ENCODE measurements at regions not wholly inside any gene's neighbourhood (a gene's known extent, or its start where the extent isn't known, plus 50 kb on each side); places are given as distances from the start of the nearest gene placed in this dataset.

GRCh38 chr2:225164401-225165050 is 122.3 kb upstream of the DOCK10 start:
- no peak for DNase-seq (ENCODE audit: low spot score in 2 of 2)
- no peak for FAIRE-seq

- FAIRE-seq (no peak), DNase-seq (ENCODE audit: low spot score in 2 of 2) (no peak)
Measured at GRCh38 chr2:225158360-225158759, 116.1 kb upstream of the DOCK10 start.

DNA sequence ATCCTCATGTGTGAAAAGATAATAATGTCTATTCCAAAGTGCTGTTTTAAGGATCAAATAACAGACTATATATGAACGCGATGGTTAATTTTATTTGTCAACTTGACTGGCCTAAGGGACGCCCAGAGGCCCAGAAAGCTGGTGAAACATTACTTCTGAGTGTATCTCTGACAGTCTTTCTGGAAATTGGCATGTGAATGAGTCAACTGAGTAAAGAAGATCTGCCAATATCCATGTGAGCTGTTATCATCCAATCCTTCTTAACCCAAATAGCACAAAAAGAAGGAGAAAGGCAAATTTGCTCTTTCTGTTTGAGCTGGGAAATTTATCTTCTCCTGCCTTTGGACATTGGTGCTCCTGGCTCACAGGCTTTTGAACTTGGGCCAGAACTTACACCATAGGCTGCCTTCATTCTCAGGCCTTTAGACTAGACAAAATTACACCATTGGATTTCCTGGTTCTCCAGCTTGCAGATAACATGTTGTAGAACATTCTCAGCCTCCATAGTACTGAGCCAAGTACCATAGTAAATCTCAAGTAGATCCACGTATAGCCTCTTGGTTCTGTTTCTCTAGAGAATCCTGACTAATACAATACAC is 114.7 kb upstream of the DOCK10 start:
- FAIRE-seq (no peak), DNase-seq (ENCODE audit: low spot score in 2 of 2) (no peak)

GRCh38 chr2:225140723-225141122 is 98.5 kb upstream of the DOCK10 start:
- no peak for DNase-seq (ENCODE audit: low spot score in 2 of 2)
- no peak for FAIRE-seq

DNA sequence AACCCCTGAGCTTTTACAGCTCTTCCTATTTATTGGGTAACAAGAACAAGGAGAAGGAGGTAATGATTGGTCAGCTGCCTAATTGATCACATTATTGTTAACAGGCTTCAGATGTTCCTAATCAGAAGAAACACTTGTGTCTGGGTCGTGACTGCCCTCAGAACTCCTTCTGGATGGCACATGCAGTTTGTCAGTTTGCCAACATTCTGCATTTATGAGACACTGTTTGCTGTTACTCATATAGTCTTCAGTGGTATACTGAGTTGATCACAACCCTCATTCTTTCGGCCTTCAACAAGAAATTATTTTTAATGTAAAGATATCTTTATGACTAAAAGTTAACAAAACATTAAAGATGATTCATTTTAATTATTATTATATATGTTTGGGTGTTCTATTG is 95.7 kb upstream of the DOCK10 start:
- no peak for DNase-seq (ENCODE audit: low spot score in 2 of 2)
- FAIRE-seq, result no peak

GRCh38 chr2:225136552-225136951 is 94.3 kb upstream of the DOCK10 start:
- DNase-seq (ENCODE audit: low spot score in 2 of 2) (no peak), FAIRE-seq (no peak)

- no peak for DNase-seq (ENCODE audit: low spot score in 2 of 2)
- no peak for FAIRE-seq
Measured at GRCh38 chr2:225131898-225132297, 89.6 kb upstream of the DOCK10 start.

DNA sequence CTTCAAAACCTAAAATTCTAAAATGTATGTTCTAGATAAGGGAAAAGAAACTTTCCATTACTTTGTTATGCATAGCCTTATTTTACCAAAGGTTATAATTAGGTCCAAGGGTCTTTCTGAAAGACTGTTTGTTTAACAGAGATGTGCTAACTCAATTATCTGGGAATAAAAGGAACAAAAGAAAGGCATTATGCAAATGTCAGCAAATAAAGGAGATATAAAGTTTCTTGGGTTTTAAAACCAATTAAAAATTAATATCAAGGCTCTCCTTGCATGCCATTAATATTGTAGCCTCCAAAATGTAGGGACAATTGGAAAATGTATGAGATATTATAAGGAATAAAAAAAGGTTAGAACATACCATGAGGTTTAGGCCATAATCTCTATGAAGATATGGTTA is 87.8 kb upstream of the DOCK10 start:
- DNase-seq (ENCODE audit: low spot score in 2 of 2) (no peak), FAIRE-seq (no peak)

DNA sequence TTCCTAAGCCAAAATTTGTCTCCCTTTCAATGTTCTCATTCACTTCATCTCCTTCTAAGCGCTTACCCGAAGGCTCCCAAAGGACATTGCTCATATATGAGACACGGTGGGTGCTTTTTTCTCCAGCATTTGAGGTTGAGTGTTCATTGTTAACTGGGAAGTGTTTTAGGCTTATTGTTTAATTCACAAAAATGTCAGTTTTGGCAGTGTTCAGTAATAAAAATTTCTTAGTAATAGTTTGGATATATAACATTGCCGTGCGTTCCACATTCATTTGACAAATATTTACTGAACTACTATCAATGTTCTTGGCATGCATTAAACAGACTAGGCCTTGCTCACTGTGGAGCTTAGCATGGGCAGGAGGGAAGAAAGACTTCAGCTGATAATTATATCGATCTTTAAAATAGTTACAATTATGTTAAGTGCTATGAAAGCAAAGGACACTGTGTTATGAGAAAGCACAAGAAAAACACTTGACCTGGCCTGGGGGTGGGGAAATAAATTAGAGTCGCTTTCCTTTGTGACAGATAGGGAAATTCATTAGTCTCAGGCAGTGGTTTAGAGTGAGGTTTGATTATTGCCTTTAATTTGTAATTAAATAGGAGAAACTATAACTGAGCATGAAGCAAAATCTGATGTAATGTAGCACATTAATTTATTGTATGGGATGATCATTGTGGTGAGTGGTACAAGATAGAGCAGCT is 82.2 kb upstream of the DOCK10 start:
- FAIRE-seq (no peak), DNase-seq (ENCODE audit: low spot score in 2 of 2) (no peak)

DNA sequence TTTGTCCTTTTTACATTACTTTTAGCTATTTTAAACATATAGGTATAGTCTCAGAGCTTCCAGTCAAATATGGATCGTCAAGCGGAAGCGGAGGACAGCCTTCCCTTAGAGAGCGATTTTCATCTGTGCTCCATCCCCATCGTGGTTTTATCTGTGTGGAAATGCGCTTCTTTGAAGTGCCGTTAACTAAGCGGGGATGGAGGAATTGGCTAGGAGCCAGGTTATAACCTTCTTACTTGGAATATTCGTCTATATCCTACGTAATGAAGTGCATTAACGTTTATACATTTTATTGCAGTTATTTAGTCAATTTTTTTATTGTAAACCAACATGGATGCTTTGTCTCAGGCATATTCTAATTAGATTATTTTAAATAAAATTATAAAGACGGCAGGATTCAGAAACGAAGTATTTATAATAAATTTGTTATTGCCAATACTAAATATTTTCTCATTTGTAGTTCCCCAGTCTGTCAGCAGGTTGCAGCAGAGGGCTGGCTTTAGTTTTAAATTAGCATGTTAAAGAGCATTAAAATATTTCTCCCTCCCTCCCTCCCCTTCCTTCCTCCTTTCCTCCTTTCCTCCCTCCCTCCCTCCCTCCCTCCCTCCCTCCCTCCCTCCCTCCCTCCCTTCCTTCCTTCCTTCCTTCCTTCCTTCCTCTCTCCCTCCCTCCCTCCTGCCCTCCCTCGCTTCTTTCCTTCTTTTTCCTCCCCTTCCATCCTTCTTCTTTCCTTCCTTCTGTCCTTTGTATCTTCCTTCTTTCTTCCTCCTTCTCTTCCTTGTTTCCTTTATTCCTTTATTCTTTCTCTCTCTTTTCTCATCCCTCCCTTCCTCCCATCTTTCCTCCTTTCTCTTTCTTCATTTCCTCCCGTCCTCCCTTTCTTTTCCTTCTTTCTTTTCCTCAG is 80.6 kb upstream of the DOCK10 start:
- no peak for DNase-seq (ENCODE audit: low spot score in 2 of 2)
- FAIRE-seq, result no peak

DNA sequence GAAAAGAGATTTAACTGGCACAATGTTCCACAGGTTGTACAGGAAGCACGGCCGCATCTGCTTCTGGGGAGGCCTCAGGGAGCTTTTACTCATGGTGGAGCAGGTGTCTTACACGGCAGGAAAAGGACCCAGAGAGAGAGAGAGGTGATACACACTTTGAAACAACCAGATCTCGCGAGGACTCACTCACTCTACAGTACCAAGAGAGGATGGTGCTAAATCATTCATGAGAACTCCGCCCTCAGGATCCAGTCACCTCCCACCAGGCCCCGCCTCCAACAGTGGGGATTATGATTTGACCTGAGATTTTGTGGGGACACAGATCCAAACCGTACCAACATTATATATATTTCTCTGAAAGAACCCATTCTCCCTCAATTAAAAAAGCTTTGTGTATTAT is 79.7 kb upstream of the DOCK10 start:
- DNase-seq (ENCODE audit: low spot score in 2 of 2) (no peak), FAIRE-seq (no peak)

DNA sequence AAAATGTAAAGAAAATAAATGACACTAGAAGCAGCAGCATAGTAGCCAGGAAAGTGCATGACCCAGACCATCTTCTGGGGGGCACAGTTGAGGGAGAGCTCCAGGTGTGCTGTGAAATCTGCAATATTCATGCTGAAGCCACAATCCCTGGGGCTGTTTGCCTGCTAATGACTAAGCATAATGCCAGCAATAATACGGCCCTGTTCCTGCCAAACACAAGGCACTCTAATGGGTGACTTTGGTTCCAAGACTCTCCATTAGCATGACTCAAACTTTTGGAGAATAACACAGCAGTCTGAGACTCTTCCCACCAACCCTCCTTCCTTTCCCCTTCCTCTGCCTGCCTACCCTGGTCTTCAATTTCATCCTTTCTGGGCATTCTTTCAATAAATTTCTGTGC is 77.9 kb upstream of the DOCK10 start:
- FAIRE-seq (no peak), DNase-seq (ENCODE audit: low spot score in 2 of 2) (no peak)

- DNase-seq (ENCODE audit: low spot score in 2 of 2) (no peak), FAIRE-seq (no peak)
Measured at GRCh38 chr2:225117051-225117716, 74.9 kb upstream of the DOCK10 start.

GRCh38 chr2:225114786-225115323 is 72.6 kb upstream of the DOCK10 start:
- DNase-seq (ENCODE audit: low spot score in 2 of 2) (no peak), FAIRE-seq (no peak)

GRCh38 chr2:225113371-225114015 is 71.2 kb upstream of the DOCK10 start:
- FAIRE-seq, result no peak
- DNase-seq (ENCODE audit: low spot score in 2 of 2), result no peak

DNA sequence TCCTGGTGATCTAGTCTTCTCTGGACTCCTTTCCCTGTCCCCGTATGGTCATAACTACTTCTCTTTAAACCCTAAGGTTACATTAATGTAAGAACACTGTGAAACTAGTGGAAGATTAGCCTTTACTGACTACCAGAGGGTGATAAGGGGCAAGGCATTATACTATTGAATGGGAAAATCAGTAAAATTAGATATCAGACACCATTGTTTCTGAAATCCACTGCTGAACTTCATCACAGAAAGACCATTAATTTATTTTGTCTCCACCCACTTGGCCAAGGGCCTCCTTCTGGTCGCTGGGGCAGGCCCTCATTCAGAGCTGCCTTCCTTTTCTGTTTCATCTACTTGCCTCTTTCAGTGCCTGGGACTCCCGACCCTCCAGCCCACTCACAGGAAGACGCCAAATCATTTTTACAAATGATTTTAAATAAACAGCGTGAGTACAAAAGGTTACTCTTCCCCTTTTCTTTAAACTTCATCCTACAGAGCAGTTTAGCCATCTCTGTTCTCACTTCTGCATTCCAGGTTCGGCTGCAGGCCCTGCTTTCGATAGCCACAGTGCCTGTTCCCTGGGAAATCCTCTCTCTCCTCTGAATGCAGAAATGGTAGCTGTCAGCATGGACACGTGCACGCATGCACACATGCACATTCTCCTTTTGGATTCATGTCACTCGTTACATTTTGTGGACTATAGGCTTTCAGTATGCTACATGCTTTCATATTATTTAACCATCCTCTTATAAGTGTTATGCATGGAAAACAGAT is 70.3 kb upstream of the DOCK10 start:
- FAIRE-seq (no peak), DNase-seq (ENCODE audit: low spot score in 2 of 2) (no peak)

DNA sequence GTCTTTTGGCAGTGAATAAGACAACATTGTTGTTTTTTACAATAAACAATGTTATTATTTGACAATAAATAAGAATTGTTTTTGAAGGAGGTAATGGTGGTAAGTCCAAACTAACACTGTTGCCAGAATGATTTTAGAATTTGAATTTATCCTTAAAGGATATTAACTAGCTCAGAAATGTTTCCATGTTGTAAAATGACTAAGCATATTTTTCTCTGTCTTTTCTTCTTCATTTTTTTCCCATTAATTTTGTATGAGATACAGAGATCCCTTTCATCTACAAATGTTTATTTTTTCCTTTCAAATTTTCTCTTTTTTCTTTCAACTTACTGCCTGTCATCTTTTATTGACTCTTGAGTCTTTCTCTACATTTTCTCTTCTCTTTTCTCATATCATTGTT is 66.5 kb upstream of the DOCK10 start:
- DNase-seq (ENCODE audit: low spot score in 2 of 2), result no peak
- FAIRE-seq, result peak; percentile 31

DNA sequence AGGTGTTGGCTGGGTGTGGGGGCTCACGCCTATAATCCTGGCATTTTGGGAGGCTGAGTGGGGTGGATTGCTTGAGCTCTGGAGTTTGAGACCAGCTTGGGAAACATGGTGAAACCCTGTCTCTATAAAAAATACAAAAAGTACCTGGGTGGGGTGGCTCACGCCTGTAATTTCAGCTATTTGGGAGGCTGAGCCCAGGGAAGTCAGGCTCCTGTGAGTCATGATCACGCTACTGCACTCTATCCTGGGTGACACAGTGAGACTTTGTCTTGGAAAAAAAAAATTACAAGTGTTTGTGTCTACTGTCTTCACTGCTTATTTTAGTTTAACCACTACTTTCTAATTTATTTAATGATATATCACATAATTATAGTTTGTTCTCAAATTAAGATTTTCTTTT is 62.7 kb upstream of the DOCK10 start:
- no peak for DNase-seq (ENCODE audit: low spot score in 2 of 2)
- FAIRE-seq, result no peak

DNA sequence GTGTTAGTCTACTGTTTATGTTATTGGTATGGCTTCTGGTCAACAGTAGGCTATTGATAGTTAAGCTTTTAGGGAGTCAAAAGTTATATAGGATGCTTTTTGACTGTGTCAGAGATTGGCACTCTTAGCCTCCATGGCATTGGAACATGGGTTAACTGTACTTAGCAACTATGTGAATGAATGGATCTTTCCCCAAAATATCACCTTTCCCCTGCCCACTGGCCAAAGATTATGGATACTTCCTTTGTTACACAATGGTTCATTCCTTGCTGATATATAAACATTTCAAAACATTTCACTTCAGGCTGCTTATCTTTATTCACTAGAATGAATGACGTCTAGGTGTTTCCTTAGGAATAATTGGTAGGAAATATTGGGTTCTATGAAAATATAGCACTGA is 62.1 kb upstream of the DOCK10 start:
- no peak for FAIRE-seq
- DNase-seq (ENCODE audit: low spot score in 2 of 2), result no peak

Measured in frontal cortex (tissue), 3 donors.